Upper lobe of left lung (tissue), 4 donors: ENCODE measurements at regions not wholly inside any gene's neighbourhood (a gene's known extent, or its start where the extent isn't known, plus 50 kb on each side); places are given as distances from the start of the nearest gene placed in this dataset.

ENCODE experiments used
- POLR2AphosphoS5 ChIP-seq, 2 donors: sonication (generic); formaldehyde crosslinking; IDR thresholded peaks; one replicate each; pipeline ENCODE4 v1.5.1; 2017; ENCODE audit warnings: antibody characterized with exemption in 2 of 2
- TF ChIP-seq, protein P1 (sequence below), 6 experiments: fragments of 450-650 bp in 4 of 6; fragments of 200-600 bp in 2 of 6; sonication (generic) in 2 of 6; IDR thresholded peaks; one replicate each; pipeline ENCODE4 v1.5.1; 2016 to 2019; ENCODE audit warnings: antibody characterized with exemption in 6 of 6

DNA sequence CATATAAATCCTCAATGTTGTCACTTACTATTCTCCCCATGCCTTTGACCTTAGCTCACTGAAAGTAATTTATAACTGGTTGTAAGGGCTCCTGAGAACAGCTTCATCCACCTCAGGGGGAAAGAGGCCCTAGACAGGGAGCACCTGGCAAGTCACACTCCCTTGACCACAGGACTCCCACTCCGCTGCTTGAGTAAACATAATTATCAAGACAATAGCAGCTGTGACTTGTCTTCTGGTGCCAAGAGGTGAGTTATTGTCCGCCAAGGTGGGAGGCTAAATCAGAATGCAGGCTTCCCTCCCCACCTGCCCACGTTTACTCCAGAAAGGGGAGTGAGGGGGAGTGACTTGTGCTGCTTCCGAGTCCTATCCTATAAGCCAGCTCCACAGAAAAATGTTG lies 230.6 kb upstream of the LRATD1 start:
- TF ChIP-seq, protein P1, sequence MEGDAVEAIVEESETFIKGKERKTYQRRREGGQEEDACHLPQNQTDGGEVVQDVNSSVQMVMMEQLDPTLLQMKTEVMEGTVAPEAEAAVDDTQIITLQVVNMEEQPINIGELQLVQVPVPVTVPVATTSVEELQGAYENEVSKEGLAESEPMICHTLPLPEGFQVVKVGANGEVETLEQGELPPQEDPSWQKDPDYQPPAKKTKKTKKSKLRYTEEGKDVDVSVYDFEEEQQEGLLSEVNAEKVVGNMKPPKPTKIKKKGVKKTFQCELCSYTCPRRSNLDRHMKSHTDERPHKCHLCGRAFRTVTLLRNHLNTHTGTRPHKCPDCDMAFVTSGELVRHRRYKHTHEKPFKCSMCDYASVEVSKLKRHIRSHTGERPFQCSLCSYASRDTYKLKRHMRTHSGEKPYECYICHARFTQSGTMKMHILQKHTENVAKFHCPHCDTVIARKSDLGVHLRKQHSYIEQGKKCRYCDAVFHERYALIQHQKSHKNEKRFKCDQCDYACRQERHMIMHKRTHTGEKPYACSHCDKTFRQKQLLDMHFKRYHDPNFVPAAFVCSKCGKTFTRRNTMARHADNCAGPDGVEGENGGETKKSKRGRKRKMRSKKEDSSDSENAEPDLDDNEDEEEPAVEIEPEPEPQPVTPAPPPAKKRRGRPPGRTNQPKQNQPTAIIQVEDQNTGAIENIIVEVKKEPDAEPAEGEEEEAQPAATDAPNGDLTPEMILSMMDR (IDR thresholded peaks at IDR 0.05): no peak
- no peak for TF ChIP-seq POLR2AphosphoS5 (IDR thresholded peaks at IDR 0.05)
